Left lung (tissue), 4 donors: ENCODE measurements at regions not wholly inside any gene's neighbourhood (a gene's known extent, or its start where the extent isn't known, plus 50 kb on each side); places are given as distances from the start of the nearest gene placed in this dataset.

ENCODE experiments used
- ATAC-seq: fragments of 200-7000 bp; cut with Tn5 transposase; one replicate; pipeline ENCODE4 v1.9.1; 2020; ENCODE audit warnings: moderate library complexity
- DNase-seq, 4 donors: peaks; one replicate each; pipeline ENCODE4 v3.0.0-alpha.2; 2013 to 2020
- H3K27ac ChIP-seq, 2 donors: fragments of 200-600 bp; sonication (generic) in 1 of 2; one replicate each; pipeline versions ENCODE4 v1.5.0 to v1.8.0; 2020 to 2021
- H3K27me3 ChIP-seq, 2 donors: fragments of 200-600 bp; sonication (generic) in 1 of 2; one replicate each; pipeline versions ENCODE4 v1.5.0 to v1.8.0; 2020 to 2021
- H3K36me3 ChIP-seq, 2 donors: fragments of 200-600 bp; sonication (generic) in 1 of 2; one replicate each; pipeline versions ENCODE4 v1.5.0 to v1.8.0; 2020 to 2021
- H3K4me1 ChIP-seq, 2 donors: fragments of 200-600 bp; one replicate each; pipeline ENCODE4 v1.8.0; 2021
- H3K4me3 ChIP-seq, 2 donors: fragments of 200-600 bp; sonication (generic) in 1 of 2; one replicate each; pipeline versions ENCODE4 v1.5.0 to v1.8.0; 2020 to 2021; ENCODE audit warnings: mild to moderate bottlenecking in 1 of 2
- H3K9me3 ChIP-seq, 2 donors: fragments of 200-600 bp; sonication (generic) in 1 of 2; one replicate each; pipeline versions ENCODE4 v1.5.0 to v1.8.0; 2020 to 2021
- intact Hi-C, 2 donors: fragments of 100-400 bp; cut with DNase I; formaldehyde crosslinking; loops; one replicate each; pipeline versions ENCODE4 v1.11.2 to v1.14.2; 2022
- TF ChIP-seq, protein P1 (sequence below), 2 donors: fragments of 200-600 bp; sonication (generic) in 1 of 2; IDR thresholded peaks; one replicate each; pipeline versions ENCODE4 v1.5.0 to v1.8.0; 2021; ENCODE audit warnings: antibody characterized with exemption in 2 of 2
- donor health status: DM: no; HTN: yes; CAD: no.
- donor health status: DM: no; HTN: no; CAD: no.

DNA sequence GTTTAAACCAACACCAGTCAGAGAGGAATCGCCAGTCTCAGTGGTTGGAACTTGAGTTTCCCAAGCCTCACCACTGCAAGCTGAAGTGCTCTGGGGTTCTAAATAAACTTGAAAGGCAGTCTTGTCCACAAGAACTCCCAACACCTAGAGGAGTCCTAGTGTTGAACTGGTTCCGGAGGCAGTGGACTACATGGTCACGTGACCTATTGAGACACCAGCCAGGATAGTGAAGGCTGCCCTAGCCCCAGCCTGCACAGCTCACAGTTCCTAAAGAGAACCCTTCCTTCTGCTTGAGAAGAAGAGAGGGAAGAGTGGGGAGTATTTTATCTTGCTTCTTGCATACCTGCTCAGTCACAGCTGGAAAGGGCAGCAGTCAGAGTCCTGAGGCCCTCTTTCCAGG lies 1012.7 kb upstream of the ADGRL3 start:
- no peak for ATAC-seq
- DNase-seq, result no peak
- no peak overlapping the region for H3K27ac ChIP-seq
- TF ChIP-seq, protein P1, sequence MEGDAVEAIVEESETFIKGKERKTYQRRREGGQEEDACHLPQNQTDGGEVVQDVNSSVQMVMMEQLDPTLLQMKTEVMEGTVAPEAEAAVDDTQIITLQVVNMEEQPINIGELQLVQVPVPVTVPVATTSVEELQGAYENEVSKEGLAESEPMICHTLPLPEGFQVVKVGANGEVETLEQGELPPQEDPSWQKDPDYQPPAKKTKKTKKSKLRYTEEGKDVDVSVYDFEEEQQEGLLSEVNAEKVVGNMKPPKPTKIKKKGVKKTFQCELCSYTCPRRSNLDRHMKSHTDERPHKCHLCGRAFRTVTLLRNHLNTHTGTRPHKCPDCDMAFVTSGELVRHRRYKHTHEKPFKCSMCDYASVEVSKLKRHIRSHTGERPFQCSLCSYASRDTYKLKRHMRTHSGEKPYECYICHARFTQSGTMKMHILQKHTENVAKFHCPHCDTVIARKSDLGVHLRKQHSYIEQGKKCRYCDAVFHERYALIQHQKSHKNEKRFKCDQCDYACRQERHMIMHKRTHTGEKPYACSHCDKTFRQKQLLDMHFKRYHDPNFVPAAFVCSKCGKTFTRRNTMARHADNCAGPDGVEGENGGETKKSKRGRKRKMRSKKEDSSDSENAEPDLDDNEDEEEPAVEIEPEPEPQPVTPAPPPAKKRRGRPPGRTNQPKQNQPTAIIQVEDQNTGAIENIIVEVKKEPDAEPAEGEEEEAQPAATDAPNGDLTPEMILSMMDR (IDR thresholded peaks at IDR 0.05), result no peak
- H3K36me3 ChIP-seq, result no peaks in the 10 kb centered on the region
- peaks cover 0 to 10% of the 10 kb centered on the region in 2 donors for H3K9me3 ChIP-seq
- intact Hi-C loops, result no loop called here
- H3K4me1 ChIP-seq, result no peaks in the 10 kb centered on the region
- no peaks in the 10 kb centered on the region for H3K27me3 ChIP-seq
- no peak overlapping the region for H3K4me3 ChIP-seq

DNA sequence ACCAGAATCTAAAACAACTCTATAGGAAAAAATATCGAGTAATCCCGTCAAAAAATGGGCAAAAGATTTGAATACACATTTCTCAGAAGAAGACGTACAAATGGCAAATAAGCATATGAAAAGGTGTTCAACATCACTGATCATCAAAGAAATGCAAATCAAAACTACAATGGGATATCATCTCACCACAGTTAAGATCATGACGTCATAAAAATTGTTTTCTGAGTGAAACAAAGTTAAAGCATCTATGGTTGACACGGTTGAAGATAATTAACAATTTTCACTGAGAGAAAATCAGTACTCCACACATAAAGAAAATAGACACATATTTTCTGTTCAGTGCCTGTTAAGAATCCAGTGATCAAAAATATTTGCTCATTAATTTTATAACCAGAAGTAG lies 1010.8 kb upstream of the ADGRL3 start:
- Histone ChIP-seq H3K4me3 (no peak overlapping the region), H3K4me1 (no peaks in the 10 kb centered on the region), H3K9me3 (peaks cover 0 to 10% of the 10 kb centered on the region in 2 donors), H3K36me3 (no peaks in the 10 kb centered on the region), H3K27me3 (no peaks in the 10 kb centered on the region), H3K27ac (no peak overlapping the region)
- intact Hi-C loops, result no loop called here
- DNase-seq (no peak), ATAC-seq (no peak)
- TF ChIP-seq, protein P1 (IDR thresholded peaks at IDR 0.05), result no peak

DNA sequence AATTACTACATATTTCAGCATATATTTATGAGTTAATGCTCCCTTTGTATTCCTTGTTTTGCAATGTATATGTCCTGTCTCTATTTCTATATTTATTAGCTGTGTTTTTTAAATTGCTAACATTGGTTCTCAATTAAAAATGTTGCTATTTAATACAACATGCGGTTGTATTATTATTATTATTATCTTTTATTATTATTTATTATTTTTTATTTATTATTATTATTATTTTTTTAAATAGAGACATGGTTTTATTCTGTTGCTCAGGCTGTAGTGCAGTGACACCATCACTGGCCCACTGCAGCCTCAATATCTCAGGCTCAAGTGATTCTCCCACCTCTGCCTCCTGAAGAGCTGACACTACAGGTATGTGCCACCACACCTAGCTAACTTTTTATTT lies 1005.9 kb upstream of the ADGRL3 start:
- no peaks in the 10 kb centered on the region for H3K27me3 ChIP-seq
- no peak overlapping the region for H3K27ac ChIP-seq
- no peak overlapping the region for H3K4me3 ChIP-seq
- H3K9me3 ChIP-seq, result peaks cover 0 to 10% of the 10 kb centered on the region in 2 donors
- TF ChIP-seq, protein P1 (IDR thresholded peaks at IDR 0.05), result no peak
- intact Hi-C loops, result no loop called here
- H3K4me1 ChIP-seq, result no peaks in the 10 kb centered on the region
- no peaks in the 10 kb centered on the region for H3K36me3 ChIP-seq
- DNase-seq (no peak), ATAC-seq (no peak)

DNA sequence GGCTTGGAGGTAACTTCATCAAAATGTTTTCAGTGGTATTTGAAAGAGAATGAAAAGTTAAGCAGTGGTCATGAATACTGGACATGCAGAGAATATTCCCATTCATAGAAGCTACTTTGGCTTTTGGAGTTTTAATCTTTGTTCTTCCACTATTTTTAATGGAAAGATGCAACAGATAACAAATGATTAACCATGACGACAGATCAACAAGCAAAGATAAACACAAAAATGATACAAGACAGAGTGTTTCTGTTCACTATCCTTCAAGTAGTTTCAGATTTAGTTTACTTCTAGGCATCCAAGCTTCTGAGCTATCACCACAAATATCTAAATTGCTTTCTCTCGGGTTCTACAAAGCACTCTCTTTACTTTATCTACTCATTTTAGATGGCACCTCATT lies 1004.9 kb upstream of the ADGRL3 start:
- Histone ChIP-seq H3K4me3 (no peak overlapping the region), H3K4me1 (no peaks in the 10 kb centered on the region), H3K9me3 (peaks cover 0 to 10% of the 10 kb centered on the region in 2 donors), H3K36me3 (no peaks in the 10 kb centered on the region), H3K27ac (no peak overlapping the region), H3K27me3 (no peaks in the 10 kb centered on the region)
- intact Hi-C loops, result no loop called here
- ATAC-seq (no peak), DNase-seq (no peak)
- TF ChIP-seq, protein P1 (IDR thresholded peaks at IDR 0.05), result no peak

DNA sequence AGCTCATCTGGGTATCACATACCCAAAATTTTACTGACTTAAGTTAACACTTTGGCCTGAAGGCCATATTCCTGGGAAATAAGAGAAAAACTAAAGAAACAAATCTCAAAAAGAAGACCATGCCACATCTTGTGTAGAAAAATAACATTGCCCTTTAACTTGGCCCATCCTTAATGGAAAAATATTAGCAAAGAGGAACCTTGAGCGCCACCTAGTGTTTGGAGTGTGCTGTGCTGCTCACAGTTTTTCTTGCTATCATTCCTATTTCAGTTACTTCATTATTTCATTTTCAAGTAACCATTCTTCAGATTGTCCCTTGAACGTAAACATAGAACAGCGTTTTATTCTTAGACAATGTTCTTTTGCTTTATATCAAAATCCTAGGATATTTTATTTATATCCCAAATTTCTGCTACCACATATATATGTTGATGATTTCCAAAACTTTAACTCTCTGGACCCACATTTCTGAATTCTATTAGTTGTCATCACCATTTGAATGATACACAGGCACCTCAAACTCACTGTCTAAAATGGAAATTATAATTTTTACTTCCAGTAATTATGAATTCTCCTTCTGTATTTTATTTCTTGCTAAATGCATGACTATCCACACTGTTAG lies 999.0 kb upstream of the ADGRL3 start:
- ATAC-seq, result peak; percentile 81
- intact Hi-C loops, result no loop called here
- Histone ChIP-seq H3K4me1 (no peaks in the 10 kb centered on the region), H3K27ac (no peak overlapping the region), H3K27me3 (no peaks in the 10 kb centered on the region), H3K36me3 (no peaks in the 10 kb centered on the region), H3K4me3 (no peak overlapping the region), H3K9me3 (no peaks in the 10 kb centered on the region)
- DNase-seq, result peak in 2 of 4 donors; percentile 36 to 57
- TF ChIP-seq, protein P1 (IDR thresholded peaks at IDR 0.05), result peak; percentile 64 to 75
